SH-SY5Y (cell line): ENCODE measurements at regions not wholly inside any gene's neighbourhood (a gene's known extent, or its start where the extent isn't known, plus 50 kb on each side); places are given as distances from the start of the nearest gene placed in this dataset.

Experiments
- GATA2 ChIP-seq: IDR thresholded peaks from 2 replicates; pipeline ENCODE4 v1.6.1; 2011; ENCODE audit warnings: mild to moderate bottlenecking, low read depth, low read length
- GATA3 ChIP-seq: IDR thresholded peaks from 2 replicates; pipeline ENCODE4 v1.6.1; 2011; ENCODE audit warnings: low read depth, mild to moderate bottlenecking, low read length, moderate library complexity

- no peak for TF ChIP-seq GATA3
- TF ChIP-seq GATA2: no peak
Measured at GRCh38 chr15:31158858-31159569, 57.5 kb upstream of the TRPM1 start.
